Right atrium auricular region (tissue), 2 donors: ENCODE measurements at regions not wholly inside any gene's neighbourhood (a gene's known extent, or its start where the extent isn't known, plus 50 kb on each side); places are given as distances from the start of the nearest gene placed in this dataset.

ENCODE experiments used
- DNase-seq: peaks from one replicate; pipeline ENCODE4 v3.0.0-alpha.2; 2019; ENCODE audit warnings: low spot score
- H3K27ac ChIP-seq, 2 donors: fragments of 200-600 bp; sonication (generic); 1 replicate in 1 of 2; 2 replicates in 1 of 2; pipeline ENCODE4 v1.5.1; 2016 to 2019
- H3K27me3 ChIP-seq, 2 donors: fragments of 200-600 bp; sonication (generic); one replicate each; pipeline versions ENCODE4 v1.5.1 to v1.6.0; 2017 to 2019
- H3K36me3 ChIP-seq: fragments of 200-600 bp; sonication (generic); one replicate; pipeline ENCODE4 v1.5.1; 2016
- H3K4me1 ChIP-seq, 2 donors: fragments of 200-600 bp; sonication (generic); one replicate each; pipeline versions ENCODE4 v1.5.1 to v1.6.0; 2017 to 2019
- H3K4me3 ChIP-seq, 2 donors: fragments of 200-600 bp; sonication (generic); 1 replicate in 1 of 2; 2 replicates in 1 of 2; pipeline ENCODE4 v1.5.1; 2017 to 2019; ENCODE audit warnings: mild to moderate bottlenecking in 1 of 2, moderate library complexity in 1 of 2
- H3K9me3 ChIP-seq, 2 donors: fragments of 200-600 bp; sonication (generic); one replicate each; pipeline ENCODE4 v1.5.1; 2019
- TF ChIP-seq, protein P1 (sequence below), 2 donors: fragments of 200-600 bp; sonication (generic); IDR thresholded peaks; one replicate each; pipeline ENCODE4 v1.5.1; 2019; ENCODE audit warnings: antibody characterized with exemption in 2 of 2

DNA sequence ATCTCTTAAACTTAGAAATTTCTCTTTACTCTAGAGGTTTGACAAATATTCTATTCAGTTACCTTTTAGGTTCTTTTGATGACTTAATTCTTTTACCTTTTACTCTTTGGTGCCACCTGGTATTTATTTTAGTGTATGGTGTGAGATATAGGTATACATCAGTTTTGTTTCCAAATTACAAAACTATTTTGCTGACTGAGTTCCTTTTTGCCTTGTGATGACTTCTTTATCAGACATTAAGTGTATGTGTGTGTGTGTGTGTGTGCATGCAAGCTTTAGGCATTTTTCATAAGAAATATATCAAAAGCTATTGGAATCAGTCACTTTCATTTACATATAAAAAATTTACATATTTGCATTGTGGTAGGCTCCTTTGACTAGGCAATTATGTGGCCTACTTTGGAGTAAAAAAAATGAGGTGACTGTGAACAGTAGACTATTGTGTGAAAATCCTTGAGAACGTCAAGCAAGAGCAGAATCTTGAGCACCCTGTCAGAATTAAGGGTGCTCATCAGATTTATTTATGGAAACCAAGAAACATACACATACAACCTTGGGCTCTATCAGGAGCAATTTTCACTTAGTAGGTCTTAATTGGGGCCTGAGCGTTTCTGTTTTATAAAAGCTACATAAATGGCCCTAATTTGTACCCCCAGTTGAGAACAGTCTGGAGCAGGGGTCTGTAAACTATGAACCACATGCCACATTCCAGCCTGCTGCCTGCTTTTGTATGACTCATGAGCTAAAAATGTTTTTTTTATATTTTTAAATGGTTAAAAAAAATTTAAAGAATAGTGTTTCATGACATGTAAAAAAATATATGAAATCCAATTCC is 415.9 kb downstream of the SLC4A3 start:
- no peaks in the 10 kb centered on the region for H3K36me3 ChIP-seq
- DNase-seq: no peak
- H3K4me3 ChIP-seq: no peak overlapping the region
- H3K27ac ChIP-seq: no peak overlapping the region
- H3K4me1 ChIP-seq: no peaks in the 10 kb centered on the region
- TF ChIP-seq, protein P1, sequence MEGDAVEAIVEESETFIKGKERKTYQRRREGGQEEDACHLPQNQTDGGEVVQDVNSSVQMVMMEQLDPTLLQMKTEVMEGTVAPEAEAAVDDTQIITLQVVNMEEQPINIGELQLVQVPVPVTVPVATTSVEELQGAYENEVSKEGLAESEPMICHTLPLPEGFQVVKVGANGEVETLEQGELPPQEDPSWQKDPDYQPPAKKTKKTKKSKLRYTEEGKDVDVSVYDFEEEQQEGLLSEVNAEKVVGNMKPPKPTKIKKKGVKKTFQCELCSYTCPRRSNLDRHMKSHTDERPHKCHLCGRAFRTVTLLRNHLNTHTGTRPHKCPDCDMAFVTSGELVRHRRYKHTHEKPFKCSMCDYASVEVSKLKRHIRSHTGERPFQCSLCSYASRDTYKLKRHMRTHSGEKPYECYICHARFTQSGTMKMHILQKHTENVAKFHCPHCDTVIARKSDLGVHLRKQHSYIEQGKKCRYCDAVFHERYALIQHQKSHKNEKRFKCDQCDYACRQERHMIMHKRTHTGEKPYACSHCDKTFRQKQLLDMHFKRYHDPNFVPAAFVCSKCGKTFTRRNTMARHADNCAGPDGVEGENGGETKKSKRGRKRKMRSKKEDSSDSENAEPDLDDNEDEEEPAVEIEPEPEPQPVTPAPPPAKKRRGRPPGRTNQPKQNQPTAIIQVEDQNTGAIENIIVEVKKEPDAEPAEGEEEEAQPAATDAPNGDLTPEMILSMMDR (IDR thresholded peaks at IDR 0.05): no peak
- H3K9me3 ChIP-seq: no peaks in the 10 kb centered on the region
- H3K27me3 ChIP-seq: no peaks in the 10 kb centered on the region

GRCh38 chr2:220043990-220044335 is 416.5 kb downstream of the SLC4A3 start:
- H3K36me3 ChIP-seq: no peaks in the 10 kb centered on the region
- no peak for DNase-seq

GRCh38 chr2:220044383-220044782 is 417.0 kb downstream of the SLC4A3 start:
- no peaks in the 10 kb centered on the region for H3K9me3 ChIP-seq
- TF ChIP-seq, protein P1 (IDR thresholded peaks at IDR 0.05): no peak
- no peaks in the 10 kb centered on the region for H3K36me3 ChIP-seq
- H3K27me3 ChIP-seq: no peaks in the 10 kb centered on the region
- H3K27ac ChIP-seq: no peak overlapping the region
- DNase-seq: no peak
- H3K4me3 ChIP-seq: no peak overlapping the region
- H3K4me1 ChIP-seq: no peaks in the 10 kb centered on the region

More at GRCh38 chr2:220043990-220044335, 416.5 kb downstream of the SLC4A3 start:
- Histone ChIP-seq H3K4me3 (no peak overlapping the region), H3K9me3 (no peaks in the 10 kb centered on the region), H3K27me3 (no peaks in the 10 kb centered on the region), H3K27ac (no peak overlapping the region), H3K4me1 (no peaks in the 10 kb centered on the region)
- TF ChIP-seq, protein P1 (IDR thresholded peaks at IDR 0.05): no peak

DNA sequence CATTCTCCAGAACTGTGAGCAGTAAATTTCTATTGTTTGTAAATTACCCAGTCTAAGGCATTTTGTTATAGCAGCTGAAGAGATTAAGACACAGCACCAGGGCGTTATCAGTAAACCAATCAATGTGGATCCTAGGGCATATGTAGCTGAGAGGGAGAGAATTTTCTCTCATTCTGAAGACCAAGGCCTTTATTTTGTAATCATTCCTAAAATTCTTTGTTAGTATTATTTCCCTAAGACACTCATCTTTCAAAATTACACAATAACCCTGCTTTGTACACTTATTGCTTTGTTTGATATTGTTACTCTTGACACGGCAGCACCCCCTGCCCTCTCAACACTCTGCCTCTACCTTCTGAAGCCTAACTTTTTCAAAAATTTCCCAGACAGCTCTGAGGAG is 419.1 kb downstream of the SLC4A3 start:
- Histone ChIP-seq H3K9me3 (no peaks in the 10 kb centered on the region), H3K4me1 (no peaks in the 10 kb centered on the region), H3K36me3 (no peaks in the 10 kb centered on the region), H3K27ac (no peak overlapping the region), H3K27me3 (no peaks in the 10 kb centered on the region), H3K4me3 (no peak overlapping the region)
- no peak for DNase-seq
- TF ChIP-seq, protein P1 (IDR thresholded peaks at IDR 0.05): no peak

- Histone ChIP-seq H3K9me3 (peaks cover 0 to 12% of the 10 kb centered on the region in 2 donors), H3K4me3 (no peak overlapping the region), H3K27ac (no peak overlapping the region), H3K4me1 (no peaks in the 10 kb centered on the region), H3K27me3 (no peaks in the 10 kb centered on the region), H3K36me3 (no peaks in the 10 kb centered on the region)
- TF ChIP-seq, protein P1 (IDR thresholded peaks at IDR 0.05): no peak
- DNase-seq: no peak
Measured at GRCh38 chr2:220051716-220052115, 424.3 kb downstream of the SLC4A3 start.

- DNase-seq: no peak
- H3K4me3 ChIP-seq: no peak overlapping the region
- H3K4me1 ChIP-seq: no peaks in the 10 kb centered on the region
- H3K27ac ChIP-seq: no peak overlapping the region
- peaks cover 0 to 12% of the 10 kb centered on the region in 2 donors for H3K9me3 ChIP-seq
- no peaks in the 10 kb centered on the region for H3K36me3 ChIP-seq
- no peaks in the 10 kb centered on the region for H3K27me3 ChIP-seq
- TF ChIP-seq, protein P1 (IDR thresholded peaks at IDR 0.05): no peak
Measured at GRCh38 chr2:220053919-220054318, 426.5 kb downstream of the SLC4A3 start.
